ENCODE measurements at regions not wholly inside any gene's neighbourhood (a gene's known extent, or its start where the extent isn't known, plus 50 kb on each side); places are given as distances from the start of the nearest gene placed in this dataset.

DNA sequence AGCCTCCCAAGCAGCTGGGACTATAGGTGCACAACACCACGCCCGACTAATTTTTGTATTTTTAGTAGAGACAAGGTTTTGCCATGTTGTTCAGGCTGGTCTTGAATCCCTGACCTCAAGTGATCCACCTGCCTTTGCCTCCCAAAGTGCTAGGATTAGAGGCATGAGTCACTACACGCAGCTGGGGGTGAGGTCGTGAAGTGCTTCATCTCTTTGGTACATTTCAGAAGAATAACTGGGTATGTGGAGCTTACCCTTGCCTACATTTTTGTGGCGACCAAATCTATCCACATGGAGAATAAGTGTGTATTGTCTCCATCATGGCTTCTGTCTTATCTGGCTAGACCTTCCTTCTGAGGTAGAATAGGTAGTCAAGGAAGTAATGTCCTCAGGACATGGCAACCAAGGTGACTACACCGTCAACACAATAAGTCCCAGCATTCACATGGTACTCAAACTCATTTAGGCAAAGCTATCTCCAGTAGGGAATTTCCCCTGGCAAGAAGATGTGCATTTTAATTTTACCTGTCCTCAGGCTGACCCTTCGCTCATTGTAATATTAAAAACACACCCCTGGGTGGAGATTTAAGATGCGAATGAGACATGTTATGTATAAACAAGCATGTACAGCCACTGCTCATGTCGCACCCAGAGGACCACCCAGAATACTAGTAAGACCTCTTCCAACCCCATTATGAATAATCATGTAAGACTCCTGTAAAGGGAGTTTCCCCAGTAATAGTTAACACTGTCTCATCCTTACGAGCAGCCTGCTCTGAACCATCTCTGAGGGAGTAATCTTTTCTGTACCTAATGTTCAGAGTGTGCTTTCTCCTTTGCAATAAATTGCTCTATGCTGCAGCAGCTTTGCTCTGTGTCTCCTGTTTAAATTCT lies 1173.2 kb downstream of the TAF11L14 start:
- DNase-seq, result no peak

DNA sequence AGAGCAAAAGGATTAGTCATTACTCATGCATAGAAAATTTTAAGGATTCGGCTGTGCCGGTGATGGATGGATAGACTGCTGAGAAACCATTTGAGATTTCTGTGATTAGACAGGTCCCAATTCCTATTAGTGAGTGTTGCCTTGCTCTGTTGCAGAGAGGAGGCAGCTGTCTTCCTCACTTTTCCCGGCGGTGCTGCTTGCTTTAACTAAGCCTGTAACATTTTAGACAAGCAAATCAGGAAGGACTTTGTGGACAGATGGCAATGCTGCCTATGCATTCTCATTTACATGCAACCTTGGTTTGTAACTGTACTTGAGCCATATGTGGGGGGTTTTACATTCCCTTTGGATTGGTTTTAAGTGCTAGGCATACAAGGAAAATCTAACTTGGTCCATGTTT lies 1176.3 kb downstream of the CDH18 start:
- no peak for DNase-seq

DNA sequence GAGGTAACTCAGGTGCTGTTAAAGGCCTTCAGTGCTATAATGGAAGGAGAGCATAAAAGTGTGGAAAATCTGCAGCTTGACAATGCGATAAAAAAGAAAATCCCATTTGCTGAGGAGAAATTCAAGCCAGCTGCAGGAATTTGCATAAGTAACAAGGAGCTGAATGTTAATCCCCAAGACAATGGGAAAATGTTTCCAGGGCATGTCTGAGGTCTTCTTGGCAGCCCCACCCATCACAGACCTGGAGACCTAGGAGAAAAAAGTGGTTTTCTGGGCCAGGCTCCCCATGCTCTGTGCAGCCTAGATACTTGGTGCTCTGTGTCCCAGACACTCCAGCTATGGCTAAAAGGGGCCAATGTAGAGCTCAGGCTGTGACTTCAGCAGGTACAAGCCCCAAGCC lies 1159.6 kb downstream of the CDH18 start:
- DNase-seq, result no peak

DNA sequence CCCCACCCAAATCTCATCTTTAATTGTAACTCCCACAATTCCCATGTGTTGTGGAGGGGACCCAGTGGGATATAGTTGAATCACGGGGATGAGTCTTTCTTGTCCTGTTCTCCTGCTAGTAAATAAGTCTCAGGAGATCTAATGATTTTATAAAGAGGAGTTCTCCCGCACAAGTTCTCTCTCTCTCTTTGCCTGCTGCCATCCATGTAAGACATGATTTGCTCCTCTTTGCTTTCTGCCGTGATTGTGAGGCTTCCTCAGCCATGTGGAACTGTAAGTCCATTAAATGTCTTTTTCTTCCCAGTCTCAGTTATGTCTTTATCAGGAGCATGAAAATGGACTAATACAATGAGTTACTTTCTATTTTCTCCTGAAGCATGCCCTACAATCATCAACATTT lies 1158.5 kb downstream of the CDH18 start:
- no peak for DNase-seq

DNA sequence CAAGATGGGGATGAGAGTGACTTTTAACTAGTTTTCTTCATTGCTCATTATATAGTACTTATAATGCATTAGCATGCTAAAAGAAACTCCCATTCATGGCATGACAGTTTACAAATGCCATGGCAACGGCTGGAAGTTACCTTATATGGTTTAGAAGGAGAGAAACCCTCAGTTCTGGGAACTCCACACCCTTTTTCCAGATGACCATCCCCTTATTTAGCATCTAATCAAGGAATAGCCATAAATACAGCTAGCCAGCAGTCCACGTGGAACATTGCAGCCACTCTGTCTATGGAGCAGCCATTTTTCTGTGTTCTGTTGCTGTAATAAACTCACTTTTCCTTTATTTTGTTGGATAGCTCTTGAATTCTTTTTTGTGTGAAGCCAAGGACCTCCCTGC lies 1137.8 kb downstream of the CDH18 start:
- no peak for DNase-seq

DNA sequence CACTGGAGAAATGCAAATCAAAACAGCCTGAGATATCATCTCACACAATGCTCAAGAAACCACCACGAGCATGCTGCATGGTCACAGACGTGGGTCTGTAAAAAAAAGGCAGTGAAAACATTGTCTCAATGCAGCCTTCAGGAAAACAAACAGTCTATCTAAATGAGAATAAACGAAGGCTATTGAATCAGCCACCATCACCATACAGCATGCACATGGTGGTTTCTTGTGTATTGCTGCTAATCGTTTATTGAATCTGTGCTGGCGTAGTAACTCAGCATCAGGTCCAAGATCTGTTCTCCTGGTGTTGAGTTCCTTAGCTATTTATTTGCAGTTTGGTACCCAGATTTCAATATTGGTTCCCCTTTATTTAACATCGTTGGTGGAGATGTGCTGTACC lies 1115.0 kb downstream of the CDH18 start:
- DNase-seq, result no peak

DNA sequence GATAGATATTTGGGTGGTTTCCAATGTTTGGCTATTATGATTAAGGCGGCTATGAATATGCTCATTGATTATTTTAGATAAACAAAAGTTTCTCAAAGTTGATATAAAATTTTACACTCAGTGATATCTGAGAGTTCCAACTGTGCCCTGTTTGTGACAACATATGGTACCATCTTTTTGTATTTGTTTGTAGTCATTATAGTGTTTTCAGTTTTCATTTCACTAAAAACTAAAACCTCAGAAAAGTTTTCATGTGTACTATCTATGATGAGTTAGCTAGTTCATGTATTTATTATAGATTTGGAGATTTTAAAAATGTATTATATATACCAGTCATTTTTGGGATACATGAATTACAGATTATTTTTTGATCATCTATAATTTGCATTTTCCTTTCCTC lies 1111.4 kb downstream of the CDH18 start:
- DNase-seq, result no peak

DNA sequence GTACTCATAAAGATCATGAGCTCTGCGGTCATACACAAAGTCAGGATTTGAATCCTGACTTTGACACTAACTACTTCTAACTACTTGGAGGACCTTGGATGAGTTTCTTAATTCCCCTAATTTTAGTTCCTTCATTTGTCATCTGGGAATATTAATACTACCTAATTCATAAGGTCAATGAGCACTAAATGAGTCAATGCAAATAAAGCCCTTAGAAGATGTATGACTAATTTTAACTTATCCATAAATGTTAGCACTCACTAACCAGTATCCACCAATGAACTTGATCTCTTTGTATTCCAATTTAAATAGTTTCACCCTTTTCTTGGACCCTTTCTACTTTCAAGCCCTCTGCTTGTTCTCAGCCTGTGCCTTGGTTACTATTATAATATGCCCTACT lies 1106.4 kb downstream of the CDH18 start:
- no peak for DNase-seq

DNA sequence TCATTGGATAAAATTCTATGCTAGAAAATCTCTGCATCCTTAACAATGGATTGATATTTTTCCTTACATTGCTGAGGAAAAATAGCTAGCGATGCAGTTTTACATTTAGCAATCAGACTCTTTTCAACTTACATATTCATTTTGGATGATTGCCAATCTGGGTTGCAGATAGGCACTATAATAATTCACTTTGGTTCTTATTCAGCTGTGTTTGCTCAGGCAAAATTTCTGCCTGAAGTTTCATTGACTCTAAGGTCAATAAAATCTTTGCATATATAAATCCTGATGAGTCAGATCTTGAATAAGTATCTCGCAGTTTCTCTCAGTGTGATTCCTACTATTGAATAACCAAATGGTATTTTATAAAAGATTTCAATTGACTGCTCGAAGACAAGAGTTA lies 1105.8 kb downstream of the CDH18 start:
- DNase-seq, result no peak

DNA sequence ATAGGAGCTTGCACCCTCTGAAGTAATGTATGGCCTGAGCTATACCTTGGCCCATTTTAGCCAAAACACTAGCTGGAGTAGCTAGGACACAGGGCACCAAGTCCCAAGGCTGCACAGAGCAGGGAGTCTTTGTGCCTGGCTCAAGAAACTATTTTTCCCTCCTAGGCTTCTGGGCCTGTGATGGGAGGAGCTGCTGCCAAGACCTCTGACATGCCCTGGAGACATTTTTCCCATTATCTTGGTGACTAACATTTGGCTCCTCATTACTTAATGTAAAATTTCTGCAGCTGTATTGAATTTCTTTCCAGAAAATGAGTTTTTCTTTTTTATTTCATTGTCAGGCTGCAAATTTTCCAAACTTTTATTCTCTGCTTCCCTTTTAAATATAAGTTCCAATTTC lies 1099.2 kb downstream of the CDH18 start:
- DNase-seq, result no peak

DNA sequence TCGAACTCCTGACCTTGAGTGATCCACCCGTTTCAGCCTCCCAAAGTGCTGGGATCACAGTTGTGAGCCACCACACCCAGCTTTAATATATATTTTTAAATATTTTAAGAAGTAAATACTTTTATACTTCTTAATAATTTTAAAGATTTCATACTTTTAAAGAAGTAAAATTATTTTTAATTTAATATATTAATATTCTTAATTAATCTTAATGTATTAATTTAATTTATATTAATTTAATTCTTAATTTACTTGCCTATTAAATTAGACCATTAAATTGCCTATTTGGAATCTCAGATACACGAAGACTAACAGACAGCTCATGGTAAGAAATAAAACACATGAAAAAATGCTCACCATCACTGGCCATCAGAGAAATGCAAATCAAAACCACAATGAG lies 1087.4 kb downstream of the CDH18 start:
- DNase-seq, result no peak

DNA sequence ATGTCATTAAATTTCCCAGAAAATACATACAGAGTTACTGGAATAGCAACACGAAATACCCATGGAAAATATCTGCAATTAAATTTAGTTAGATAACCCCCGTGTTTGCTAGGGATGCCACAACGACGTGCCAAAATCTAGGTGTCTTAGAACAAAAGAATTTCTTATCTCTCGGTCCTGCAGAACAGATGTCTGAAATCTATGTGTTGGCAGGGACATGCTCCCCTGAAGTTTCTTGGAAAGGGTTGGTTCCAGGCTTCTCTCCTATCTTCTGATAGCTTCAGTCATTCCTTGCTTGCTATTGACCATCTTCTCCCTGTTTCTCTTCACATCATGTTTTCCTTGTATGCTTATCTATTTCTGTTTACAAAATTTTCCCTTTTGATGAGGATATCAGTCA lies 1067.0 kb downstream of the CDH18 start:
- no peak for DNase-seq

DNA sequence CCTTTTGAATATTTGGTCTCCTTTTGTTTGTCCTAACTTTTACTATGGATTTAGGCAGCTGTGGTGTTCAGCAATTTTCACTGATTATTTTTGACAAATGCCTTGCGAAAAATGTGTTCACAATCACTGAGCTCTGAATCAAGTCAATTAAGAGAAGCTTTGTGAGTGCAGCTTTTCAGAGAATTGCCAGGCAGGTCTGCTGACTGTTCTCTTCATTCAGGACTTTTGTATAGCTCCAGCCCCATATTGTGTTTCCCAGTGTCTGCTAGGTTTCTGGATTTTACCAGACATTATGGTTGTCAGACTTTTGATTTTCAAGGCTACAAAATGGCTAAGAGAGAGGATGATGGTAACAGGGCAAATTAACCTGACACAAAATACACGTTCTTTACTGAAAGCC lies 1055.9 kb downstream of the CDH18 start:
- no peak for DNase-seq

DNA sequence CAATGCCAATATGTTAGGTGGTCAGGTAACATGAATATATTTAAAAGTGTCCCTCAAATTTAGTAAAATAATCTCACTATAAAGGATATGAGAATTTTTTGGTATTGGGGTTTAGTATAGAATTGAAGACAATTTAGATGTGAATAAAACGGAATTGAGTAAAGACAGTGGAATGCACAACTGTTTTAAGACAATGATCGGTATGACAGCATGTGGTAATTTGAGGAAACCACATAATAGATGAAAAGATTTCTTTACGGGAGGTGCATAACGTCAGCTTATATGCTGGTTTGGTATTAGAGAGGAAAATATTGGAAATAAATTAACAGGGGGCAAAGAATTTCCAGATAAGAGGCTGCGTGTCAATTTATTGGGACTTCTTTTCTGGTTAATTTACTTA lies 1043.2 kb downstream of the CDH18 start:
- DNase-seq, result no peak

DNA sequence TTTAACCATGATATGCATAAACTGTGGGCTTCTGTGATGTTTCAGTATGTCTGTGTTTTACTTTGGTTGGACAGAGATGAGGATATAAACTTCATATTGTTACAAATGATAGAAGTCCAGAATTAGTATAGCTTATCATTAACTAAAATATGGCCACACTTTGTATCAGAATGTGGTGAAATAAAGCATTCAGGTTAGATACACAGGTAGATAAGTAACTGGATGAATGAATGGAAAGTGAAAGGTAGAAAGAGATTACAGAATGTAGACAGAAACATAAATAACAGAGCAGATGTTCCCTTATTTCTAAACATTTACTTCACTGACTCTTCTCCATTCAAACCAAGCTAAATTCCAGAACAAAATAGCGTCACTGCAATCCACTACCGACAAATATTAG lies 1033.8 kb downstream of the CDH18 start:
- no peak for DNase-seq

DNA sequence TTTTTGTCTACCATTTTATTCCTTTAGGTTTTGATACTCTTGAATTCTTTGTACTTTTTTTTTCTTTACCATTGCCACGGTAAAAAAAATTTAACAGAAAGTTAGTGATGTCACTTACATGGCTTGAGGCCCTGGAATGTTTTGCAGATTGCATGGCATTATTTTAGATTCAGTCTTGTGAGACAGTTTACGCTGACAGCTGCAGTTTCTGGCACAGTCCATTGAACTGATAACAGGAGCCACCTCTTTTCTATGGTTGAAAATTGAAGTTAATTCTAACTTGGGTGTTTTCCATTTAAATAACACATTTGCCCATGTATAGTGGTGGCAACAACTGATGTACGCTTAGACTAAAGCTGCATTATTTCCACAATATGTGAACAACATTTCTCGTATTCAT lies 1028.5 kb downstream of the CDH18 start:
- DNase-seq, result no peak

DNA sequence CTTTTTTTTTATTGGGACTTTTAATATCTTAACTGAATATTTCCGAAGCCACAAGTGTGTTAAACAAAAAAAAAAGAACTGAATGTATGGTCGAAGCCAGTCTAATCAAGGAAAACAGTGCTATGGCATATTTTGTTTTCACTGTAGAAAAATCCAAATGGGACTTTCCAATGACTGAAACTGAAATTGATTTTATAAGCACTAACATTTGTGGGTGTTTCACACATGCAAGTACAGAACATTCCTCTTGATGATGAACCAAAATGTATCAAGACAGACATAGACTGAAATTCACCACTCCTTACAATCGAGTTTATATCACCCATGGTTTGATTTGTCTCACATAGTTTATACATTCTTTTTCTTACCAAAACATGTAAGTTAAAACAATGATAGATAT lies 1026.8 kb downstream of the CDH18 start:
- DNase-seq, result no peak

DNA sequence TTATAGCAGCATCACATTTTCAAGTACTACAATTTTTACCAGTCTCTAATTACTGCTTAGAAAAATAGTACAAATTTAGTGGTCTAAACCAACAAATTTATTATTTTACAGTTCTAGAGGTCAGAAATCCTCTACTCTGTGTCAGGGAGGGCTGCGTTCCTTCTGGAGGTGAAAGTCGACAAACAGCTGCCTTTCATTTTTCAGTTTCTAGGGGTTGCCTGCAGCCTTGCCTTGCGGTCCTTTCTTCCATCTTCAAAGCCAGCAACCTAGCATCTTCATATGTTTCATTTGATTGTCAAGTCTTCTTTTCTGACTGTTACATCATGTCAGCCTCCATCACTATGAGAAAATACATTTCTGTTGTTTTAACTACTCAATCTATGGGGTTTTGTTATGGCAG lies 1022.1 kb downstream of the CDH18 start:
- no peak for DNase-seq

DNA sequence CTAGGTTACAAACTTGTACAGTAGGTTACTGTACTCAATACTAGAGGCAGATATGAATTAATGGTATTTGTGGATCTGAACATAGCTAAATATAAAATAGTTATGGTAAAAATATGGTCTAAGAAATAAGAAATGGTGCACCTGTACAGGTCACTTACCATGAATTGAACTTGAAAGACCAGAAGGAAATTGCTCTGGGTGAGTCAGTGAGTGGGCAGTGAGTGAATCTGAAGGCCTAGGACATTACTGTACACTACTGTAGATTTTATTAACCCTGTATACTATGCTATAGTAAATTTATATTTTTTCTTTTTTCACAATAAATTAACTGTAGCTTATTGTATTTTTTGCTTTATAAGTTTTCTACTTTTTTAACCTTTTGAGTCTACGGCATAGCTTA lies 1020.4 kb downstream of the CDH18 start:
- no peak for DNase-seq

DNA sequence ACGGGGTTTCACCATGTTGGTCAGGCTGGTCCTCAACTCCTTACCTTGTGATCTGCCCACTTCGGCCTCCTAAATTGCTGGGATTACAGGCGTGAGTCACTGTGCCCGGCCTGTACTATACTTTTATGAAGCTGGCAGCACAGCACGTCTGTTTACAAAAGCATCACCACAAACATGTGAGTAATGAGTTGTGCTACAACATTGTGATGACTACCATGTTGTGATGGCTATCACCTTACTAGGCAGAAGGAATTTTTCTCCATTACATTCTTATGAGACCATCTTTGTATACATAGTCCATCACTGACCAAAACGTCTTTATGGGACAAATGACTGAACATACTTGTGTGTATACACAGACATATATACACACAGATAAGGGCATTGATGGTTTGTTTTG lies 1019.0 kb downstream of the CDH18 start:
- no peak for DNase-seq

DNA sequence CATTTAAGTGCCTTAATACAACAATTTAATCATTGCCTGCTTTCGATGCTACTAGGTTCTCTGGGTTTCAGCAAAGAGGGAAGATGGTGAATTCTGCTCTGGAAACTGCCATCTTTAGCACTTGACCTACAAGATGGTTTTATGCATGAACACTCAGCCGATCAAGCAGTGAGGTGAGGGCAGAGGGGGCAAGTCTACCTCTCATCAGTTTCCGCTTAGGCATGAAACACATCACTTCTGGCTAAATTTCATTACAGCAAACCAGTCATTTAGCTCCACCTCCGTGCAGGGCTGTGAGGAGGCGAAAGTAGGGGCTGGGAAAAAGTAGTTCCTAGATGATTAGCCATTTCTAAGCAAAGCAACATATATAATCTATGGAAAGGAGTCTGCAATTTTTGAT lies 1018.0 kb downstream of the CDH18 start:
- no peak for DNase-seq

DNA sequence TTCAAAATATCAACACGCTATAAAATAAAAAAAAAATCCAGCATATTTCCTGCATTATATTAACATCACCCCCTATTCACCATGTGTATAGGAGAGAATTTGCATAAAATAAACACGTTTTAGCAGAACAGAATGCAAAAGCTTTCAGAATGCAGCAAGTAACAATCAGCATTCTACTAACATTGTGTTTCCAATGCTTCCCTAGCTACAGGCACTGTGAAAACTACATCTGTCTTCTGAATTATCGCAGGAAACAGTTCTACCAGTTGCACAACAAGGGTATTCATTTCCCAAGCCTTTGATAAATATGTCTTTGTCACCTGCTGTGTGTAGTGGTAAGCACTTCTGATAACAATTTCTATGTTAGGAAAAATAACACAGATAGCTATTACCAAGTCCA lies 1015.8 kb downstream of the CDH18 start:
- no peak for DNase-seq

DNA sequence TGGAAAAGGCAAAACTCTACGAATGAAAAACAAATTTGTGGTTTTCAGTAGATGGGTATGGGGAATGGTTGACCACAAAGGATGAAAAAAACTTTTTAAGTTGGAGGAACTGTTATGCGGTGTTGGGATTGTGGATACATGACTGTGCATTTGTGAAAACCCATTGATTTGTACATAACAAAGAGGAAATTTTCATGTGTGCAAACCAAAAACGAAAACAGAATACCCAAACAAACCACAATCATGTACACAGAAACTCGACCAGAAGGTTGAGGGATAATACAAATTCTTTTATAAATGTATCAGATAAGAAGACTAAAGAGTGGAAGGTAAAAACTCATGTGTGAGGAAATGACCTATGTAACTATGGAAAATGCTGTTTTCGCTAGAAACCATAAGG lies 1012.4 kb downstream of the CDH18 start:
- DNase-seq, result no peak

DNA sequence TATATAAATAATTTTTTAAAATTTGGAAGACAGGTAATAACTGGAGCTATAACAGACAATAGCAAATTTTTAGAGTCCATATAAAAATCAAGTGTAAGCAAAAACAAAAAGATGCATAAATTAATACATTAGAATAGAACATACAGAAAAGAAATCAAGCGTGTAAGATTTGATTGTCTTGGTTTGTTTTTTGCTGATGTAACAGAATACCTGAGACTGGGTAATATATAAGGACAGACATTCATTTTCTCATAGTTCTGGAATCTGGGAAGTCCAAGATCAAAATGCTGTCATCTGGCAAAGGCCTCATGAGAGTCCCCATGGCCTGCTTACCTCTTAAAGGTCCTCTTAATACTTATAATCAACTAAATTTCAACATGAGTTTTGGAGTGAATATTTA lies 1010.1 kb downstream of the CDH18 start:
- DNase-seq, result no peak

DNA sequence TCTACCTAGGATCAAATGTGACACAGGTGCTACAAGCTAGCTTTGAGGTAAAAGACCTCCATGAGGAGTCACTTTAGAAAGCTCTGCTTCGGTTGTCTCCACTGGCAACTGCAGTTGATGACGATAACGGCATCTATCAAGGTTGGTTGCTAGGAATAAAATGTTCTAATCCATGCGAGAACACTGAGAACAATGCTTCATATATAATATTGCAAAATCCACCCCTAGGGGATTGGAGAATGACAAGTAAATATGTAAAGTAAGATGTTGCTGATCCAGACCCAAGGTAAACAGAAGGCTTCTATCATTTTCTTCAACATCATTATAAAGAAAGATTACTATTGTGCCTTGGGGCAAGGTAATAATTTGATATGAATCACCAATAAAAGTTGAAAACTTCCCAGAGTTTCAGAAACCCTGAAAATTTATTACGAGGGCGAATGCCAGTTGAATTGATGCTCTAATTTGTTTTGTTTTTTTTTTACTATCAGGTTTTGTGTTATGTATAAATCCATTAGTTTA lies 1003.4 kb downstream of the CDH18 start:
- DNase-seq, result no peak
